Hippocampal formation (tissue), 2 donors: ENCODE measurements at regions not wholly inside any gene's neighbourhood (a gene's known extent, or its start where the extent isn't known, plus 50 kb on each side); places are given as distances from the start of the nearest gene placed in this dataset.

Source experiments
- DNase-seq, 2 donors: peaks; one replicate each; lab custom pipeline; 2025; lab: John Stamatoyannopoulos, UW

DNA sequence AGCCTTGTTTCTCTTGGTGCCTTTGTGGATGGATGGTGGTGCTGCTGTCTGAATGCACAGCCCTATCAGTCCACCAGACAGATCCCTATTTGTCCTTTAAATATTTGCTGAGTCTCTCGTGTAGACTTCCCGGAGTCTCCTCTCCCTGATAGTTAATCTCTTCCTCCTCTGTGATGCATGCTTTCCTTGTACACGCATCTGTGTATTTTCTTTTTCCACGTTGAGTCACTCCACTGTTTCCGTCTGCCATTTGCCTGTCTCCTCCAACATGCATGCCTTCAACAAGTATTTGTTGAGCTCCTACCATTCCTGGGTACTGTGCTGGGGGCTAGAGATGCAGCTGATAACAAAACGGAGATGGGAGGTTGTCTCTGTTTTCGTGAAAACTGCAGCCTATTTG, 282.6 kb downstream of the HAPSTR1 start:
- DNase-seq, result no peak

DNA sequence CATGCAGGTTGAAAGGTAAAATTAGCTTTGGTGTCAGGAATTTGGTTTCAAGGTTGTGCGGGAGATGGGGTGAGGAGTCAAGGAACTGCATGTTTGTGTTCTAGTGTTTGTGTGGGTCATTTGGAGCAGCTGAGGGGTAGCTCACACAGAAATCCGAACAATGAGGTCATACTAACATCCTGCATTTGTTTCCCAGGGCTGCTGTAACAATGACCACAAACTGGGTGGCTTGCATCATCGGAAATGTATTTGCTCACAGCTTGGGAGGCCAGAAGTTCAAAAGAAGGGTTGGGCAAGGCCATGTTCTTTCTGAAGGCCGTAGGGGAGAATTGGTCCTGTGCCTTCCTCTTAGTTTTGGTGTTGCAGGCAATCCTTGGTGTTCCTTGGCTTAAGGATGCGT, 287.4 kb downstream of the HAPSTR1 start:
- no peak for DNase-seq

GRCh38 chr16:9380221-9380620, 288.8 kb downstream of the HAPSTR1 start:
- peak in 1 of 2 donors; percentile 20 for DNase-seq

DNA sequence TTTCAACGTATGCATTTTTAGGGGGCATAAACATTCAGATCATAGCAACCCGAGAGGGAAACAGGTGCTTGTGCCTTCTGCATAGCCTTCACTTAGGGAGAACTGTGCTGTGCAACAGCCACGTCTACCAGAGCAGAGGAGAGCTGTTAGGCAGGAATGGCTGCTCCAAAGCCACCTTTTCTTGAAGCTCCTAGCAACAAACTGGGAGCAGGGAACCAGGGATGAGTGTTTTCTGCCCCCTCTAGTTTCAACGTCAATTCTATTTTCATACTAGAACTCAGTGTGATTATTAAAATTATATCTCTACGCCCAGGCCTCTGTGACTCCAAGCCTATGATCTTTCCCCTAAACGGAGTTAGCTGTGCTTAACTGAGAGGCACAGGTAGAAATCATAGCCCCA, 290.0 kb downstream of the HAPSTR1 start:
- DNase-seq, result no peak

GRCh38 chr16:9381905-9382304, 290.5 kb downstream of the HAPSTR1 start:
- no peak for DNase-seq

- no peak for DNase-seq
These were observed 291.8 kb downstream of the HAPSTR1 start for GRCh38 chr16:9383281-9383680.

- DNase-seq, result no peak
These were observed 292.7 kb downstream of the HAPSTR1 start for GRCh38 chr16:9384141-9384540.

DNA sequence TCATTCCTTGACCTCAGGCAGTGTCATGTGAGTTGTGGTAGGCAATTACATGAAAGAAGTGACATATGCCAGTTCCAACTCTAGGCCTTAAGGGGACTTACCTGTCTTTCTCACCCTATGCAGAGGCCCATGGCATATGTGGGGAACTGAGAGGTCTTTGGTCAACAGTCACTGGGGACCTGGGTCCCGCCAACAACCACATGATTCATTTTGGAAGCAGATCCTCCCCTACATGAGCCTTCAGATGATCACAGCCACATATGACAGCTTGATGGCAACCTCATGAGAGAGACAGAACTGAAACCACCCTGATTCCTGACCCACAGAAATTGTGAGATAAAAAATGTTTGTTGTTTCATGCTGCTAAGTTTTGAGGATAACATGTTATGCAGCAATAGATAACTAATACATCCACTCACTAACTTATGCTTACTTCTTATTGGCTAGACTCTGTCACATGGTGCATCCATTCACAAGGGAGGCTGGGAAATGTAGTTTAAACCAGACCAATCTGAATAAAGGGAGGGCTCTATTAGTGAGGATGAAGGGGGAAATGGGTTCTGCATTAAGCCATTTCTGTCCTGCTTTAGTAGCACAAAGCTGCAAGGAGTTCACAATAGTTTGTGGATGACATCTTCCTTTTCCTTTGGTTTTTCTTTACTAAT, 298.2 kb downstream of the HAPSTR1 start:
- no peak for DNase-seq

DNA sequence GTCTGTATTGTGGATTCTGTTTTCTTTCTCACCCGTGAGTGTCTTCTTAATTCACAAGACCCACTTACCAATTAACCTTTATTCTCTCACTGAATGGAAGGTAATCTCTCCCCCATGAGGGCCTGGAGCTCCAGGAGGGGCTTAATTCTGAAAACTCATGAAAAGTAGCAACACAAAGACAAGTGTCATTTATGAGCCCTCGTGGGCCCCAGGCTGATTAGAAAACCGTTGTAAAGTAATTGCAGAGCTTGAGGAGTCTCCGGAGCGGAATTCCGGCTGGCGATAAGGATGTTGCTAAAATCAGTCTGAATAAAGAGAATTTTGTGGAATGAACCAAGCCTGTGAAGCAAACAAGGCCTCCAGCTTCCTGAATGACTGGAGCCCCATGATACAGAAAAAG, 301.5 kb downstream of the HAPSTR1 start:
- no peak for DNase-seq

DNA sequence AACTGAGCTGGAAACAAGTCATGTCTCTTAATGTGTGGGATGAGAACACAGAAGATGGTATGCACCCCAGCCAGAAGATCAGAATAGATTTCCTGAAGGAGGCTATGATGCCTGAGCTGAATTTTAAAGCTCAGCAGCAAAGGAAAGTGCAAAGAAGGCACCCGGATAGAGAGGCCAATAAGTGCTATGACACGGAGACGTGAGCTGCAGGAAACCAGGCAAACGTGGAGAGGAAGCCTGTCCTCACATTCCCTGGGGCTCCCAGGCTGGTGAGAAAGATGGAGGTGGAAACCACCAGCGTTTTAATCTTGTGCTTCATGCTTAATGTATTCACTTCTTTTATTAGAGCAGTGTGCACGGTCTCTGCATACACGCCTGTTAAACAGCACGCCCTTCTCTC, 302.1 kb downstream of the HAPSTR1 start:
- no peak for DNase-seq

GRCh38 chr16:9395958-9396359, 304.5 kb downstream of the HAPSTR1 start:
- no peak for DNase-seq

GRCh38 chr16:9399573-9399972, 308.1 kb downstream of the HAPSTR1 start:
- DNase-seq, result no peak

DNA sequence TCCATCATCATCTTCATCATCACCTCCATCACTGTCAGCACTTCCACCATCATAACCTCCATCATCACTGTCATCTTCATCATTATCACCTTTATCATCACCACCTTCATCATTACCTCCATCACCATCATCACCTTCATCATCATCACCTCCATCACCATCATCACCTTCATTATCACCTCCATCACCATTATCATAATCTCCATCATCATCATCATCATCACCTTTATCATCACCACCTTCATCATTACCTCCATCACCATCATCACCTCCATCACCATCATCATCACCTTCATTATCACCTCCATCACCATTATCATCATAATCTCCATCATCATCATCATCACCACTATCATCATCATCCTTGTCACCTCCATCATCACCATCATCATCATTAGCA, 309.7 kb downstream of the HAPSTR1 start:
- DNase-seq, result no peak

DNA sequence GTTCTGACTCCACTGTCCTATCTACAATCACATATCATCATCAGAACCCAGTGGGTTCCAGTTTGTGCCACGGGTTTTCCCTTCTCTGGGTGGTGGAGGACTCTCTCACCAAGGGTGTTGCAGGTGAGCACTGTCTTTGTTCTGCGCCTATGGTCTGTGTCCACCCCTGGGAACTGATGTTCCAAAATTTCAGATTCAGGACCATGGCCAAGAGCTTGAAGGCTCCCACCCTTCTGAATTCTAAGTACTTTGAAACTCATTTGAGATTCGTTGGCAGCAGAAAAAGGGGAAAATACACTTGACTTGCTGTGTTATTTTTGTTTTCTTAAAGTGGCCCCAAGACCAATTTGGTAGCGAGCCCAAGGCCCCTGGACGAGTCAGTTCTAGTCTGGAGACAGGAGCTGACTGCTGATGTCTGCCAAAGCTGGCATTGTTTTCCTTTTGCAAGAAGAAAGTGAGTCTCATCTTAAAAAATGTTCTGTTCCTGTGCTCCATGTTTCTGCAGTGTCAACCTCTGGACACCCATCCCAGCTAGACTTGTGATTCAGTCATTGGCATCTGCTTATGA, 310.9 kb downstream of the HAPSTR1 start:
- DNase-seq, result no peak

- DNase-seq, result no peak
These were observed 313.4 kb downstream of the HAPSTR1 start for GRCh38 chr16:9404811-9405210.

DNA sequence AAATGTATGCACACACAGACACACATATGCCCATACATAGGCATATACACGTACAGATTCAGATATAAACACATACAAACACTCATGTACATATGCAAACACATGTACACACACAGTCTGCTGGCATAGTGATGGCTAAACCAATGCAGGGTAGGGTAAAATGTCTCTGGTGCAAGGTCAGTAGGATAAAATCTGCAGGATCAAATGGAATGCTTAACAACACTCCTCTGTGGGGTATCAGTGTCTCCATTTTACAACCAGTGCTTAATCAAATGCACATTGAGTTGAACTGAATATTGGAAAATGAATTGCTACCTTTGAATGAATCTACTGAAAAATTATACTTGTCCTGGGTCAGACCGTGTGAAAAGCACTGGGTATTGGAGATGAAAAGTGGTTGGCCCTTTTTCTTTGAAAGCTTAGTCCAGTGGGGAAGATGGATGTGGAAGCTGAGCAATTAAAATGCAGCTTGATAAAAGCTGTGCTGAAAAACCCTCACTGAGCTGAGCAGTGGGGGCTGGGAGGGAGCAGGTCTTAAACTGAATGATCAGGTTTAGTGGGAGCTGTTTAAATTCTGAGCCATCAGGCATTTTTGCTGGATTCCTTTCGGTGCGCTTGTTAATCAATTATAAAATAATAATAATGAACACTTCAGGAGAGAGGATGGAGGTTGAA, 314.7 kb downstream of the HAPSTR1 start:
- DNase-seq, result no peak

DNA sequence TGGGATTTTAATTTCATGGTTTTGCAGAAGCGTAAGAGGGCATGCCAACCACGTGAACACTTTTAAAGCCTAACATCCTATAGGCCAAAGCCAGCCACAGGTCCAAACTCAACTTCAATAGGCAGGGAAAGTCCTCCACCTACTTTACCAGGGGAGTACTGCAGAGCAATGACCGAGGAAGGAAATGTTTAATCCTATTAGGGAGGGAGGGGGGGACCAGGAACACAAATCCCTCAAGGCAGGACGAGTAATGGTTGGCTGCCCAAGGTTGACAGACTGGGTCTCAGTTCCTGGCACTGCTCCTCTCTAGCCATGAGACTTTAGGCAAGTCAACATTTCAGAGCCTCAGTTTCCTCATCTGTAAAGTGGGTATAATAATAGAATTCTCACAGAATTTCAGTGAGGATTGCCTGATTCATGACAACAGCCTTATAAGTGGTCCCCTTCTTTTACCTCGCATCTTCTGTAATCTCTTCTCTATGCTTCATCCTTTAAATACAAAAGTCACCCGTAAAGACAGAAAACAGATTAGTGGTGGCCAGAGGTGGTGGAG, 315.8 kb downstream of the HAPSTR1 start:
- no peak for DNase-seq

DNA sequence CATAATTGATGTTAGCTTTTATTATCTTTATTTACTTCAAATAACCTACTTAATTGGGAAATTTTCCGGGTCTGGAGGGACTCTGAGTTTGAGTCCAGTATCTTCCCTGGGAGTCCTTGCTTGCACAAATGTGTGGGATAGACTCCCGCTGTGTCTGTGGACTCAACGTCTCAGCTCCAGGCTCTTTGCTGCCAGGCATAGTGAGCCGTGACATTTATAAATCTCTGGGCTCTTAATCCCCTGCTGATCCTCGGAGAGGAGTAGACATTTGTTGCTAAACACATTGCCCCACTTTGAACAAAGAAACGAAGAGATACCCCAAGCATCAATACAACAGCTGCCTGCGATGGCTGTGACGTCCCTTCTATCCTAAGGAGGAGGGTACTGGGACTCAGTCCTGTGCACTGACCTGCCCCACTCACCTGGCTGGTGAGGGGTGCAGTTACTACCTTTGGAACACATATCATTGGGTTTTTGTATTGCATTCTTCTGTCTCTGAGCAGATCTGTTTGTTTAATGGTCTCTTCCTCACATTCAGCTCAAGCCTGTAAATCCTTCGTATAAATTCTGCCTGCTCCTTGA, 316.9 kb downstream of the HAPSTR1 start:
- DNase-seq, result no peak

GRCh38 chr16:9409560-9410493, 318.4 kb downstream of the HAPSTR1 start:
- no peak for DNase-seq

DNA sequence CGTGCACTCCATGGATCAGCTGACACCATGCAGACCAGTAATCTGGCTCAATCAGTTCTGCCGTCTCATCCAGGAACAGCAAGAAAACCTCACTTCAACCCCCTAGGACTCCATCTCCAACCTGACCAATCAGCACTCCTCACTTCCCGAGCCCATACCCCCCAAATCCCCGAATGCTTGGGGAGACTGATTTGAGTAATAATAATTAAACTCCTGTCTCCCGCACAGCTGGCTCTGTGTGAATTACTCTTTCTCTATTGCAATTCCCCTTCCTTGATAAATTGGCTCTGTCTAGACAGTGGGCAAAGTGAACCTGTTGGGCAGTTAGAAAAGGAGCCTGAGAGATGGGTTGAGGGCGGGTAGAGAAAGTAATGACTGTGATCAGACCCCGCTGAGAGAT, 320.0 kb downstream of the HAPSTR1 start:
- no peak for DNase-seq

GRCh38 chr16:9412031-9412914, 320.8 kb downstream of the HAPSTR1 start:
- no peak for DNase-seq
